Endothelial cell of umbilical vein (primary cell): ENCODE measurements at regions not wholly inside any gene's neighbourhood (a gene's known extent, or its start where the extent isn't known, plus 50 kb on each side); places are given as distances from the start of the nearest gene placed in this dataset.

Source experiments
- BruUV-seq: library from RNA; stranded (reverse); fragments of 400-500 nt; replicated peaks from 2 replicates; lab custom pipeline; 2021; lab: Mats Ljungman, UMichigan
- CTCF ChIA-PET: fragments of 300-600, 350-600 bp; sonication (Branson Sonifier 250); formaldehyde crosslinking; loops from one replicate; lab custom pipeline; 2021; ENCODE audit warnings: antibody characterized with exemption, inconsistent platforms; lab: Charles Lee
- POLR2A ChIA-PET: fragments of 300-600, 350-600 bp; sonication (Branson Sonifier 250); formaldehyde crosslinking; loops from one replicate; lab custom pipeline; 2021; ENCODE audit warnings: antibody characterized with exemption, inconsistent platforms; lab: Charles Lee
- DNase-seq: peaks from one replicate; pipeline ENCODE4 v3.0.0-alpha.2; 2011; ENCODE audit warnings: low read depth, low spot score
- FAIRE-seq: peaks from 2 replicates; lab custom pipeline; 2011; peaks lifted over from hg19 to GRCh38; lab: Jason Lieb, UNC
- H2AFZ ChIP-seq: 2 replicates; pipeline ENCODE4 v1.6.0; 2012; ENCODE audit warnings: low read depth, low read length, control low read depth, inconsistent platforms
- H3K27ac ChIP-seq: 2 replicates; pipeline ENCODE4 v1.5.1; 2011; ENCODE audit warnings: low read depth, mild to moderate bottlenecking, control low read depth, low read length, moderate library complexity; ENCODE audit not compliant: insufficient read depth
- H3K27me3 ChIP-seq, 2 experiments: 2 replicates each; pipeline versions ENCODE4 v1.6.0 to v1.6.1; 2011; ENCODE audit warnings: low read length in 2 of 2, mixed read lengths in 1 of 2; ENCODE audit not compliant: control insufficient read depth in 2 of 2, insufficient read depth in 2 of 2
- H3K36me3 ChIP-seq, 2 experiments: 2 replicates in 1 of 2; 3 replicates in 1 of 2; pipeline ENCODE4 v1.5.1; 2011; ENCODE audit warnings: low read length in 2 of 2, mild to moderate bottlenecking in 1 of 2, moderate library complexity in 1 of 2; ENCODE audit not compliant: control insufficient read depth in 2 of 2, insufficient read depth in 2 of 2; ENCODE audit errors: extremely low read depth in 1 of 2
- H3K4me1 ChIP-seq: 3 replicates; pipeline ENCODE4 v1.5.1; 2011; ENCODE audit warnings: mild to moderate bottlenecking, low read length; ENCODE audit not compliant: control insufficient read depth, insufficient read depth; ENCODE audit errors: extremely low read depth
- H3K4me2 ChIP-seq: 2 replicates; pipeline ENCODE4 v1.6.1; 2011; ENCODE audit warnings: low read length, control low read depth, mixed read lengths; ENCODE audit not compliant: insufficient read depth
- H3K4me3 ChIP-seq, 3 experiments: fragments of 200-600 bp in 1 of 3; sonication (generic), shearing (Covaris generic) in 1 of 3; replicated peaks in 1 of 3; 2 replicates each; pipeline ENCODE4 v1.5.1; 2011 to 2016; ENCODE audit warnings: control low read depth in 3 of 3, low read length in 3 of 3, mild to moderate bottlenecking in 2 of 3, inconsistent platforms in 1 of 3, low read depth in 1 of 3, moderate library complexity in 1 of 3; ENCODE audit not compliant: insufficient read depth in 1 of 3
- H3K79me2 ChIP-seq: 2 replicates; pipeline ENCODE4 v1.6.0; 2012; ENCODE audit warnings: low read length, inconsistent platforms; ENCODE audit not compliant: control insufficient read depth, insufficient read depth
- H3K9ac ChIP-seq: replicated peaks from 2 replicates; pipeline ENCODE3; 2011; ENCODE audit warnings: low read length, control low read depth; ENCODE audit not compliant: insufficient read depth; ENCODE audit errors: extremely low read depth
- H3K9me1 ChIP-seq: replicated peaks from 3 replicates; pipeline ENCODE4 v1.6.0; 2011; ENCODE audit warnings: mild to moderate bottlenecking, low read length; ENCODE audit not compliant: control insufficient read depth, insufficient read depth; ENCODE audit errors: extremely low read depth
- H3K9me3 ChIP-seq: replicated peaks from 2 replicates; pipeline ENCODE4 v1.5.1; 2012; ENCODE audit warnings: low read length, inconsistent platforms; ENCODE audit not compliant: control insufficient read depth, insufficient read depth
- H4K20me1 ChIP-seq: replicated peaks from 2 replicates; pipeline ENCODE3; 2011; ENCODE audit warnings: mild to moderate bottlenecking, low read length; ENCODE audit not compliant: control insufficient read depth, insufficient read depth; ENCODE audit errors: extremely low read depth
- CTCF ChIP-seq, 2 donors: IDR thresholded peaks; 1 replicate in 1 of 2; 2 replicates in 1 of 2; pipeline ENCODE4 v1.5.1; 2011; ENCODE audit warnings: low read length in 2 of 2, mild to moderate bottlenecking in 2 of 2, moderate library complexity in 2 of 2, control low read depth in 1 of 2, inconsistent platforms in 1 of 2, low read depth in 1 of 2; ENCODE audit not compliant: insufficient read depth in 1 of 2; ENCODE audit errors: extremely low read depth in 1 of 2
- EZH2 ChIP-seq: IDR thresholded peaks from 2 replicates; pipeline ENCODE4 v1.6.1; 2012; ENCODE audit warnings: borderline replicate concordance, low read depth, mild to moderate bottlenecking, moderate library complexity, low read length, inconsistent platforms; ENCODE audit not compliant: severe bottlenecking
- FOS ChIP-seq: IDR thresholded peaks from 2 replicates; pipeline ENCODE4 v1.6.1; 2011; ENCODE audit warnings: mild to moderate bottlenecking, low read length, moderate library complexity, borderline replicate concordance; ENCODE audit not compliant: insufficient read depth
- GATA2 ChIP-seq: IDR thresholded peaks from 2 replicates; pipeline ENCODE4 v1.7.0; 2011; ENCODE audit warnings: low read depth, mild to moderate bottlenecking, moderate library complexity, mixed read lengths, low read length; ENCODE audit not compliant: insufficient read length, insufficient read depth
- JUN ChIP-seq: IDR thresholded peaks from 2 replicates; pipeline ENCODE4 v1.6.1; 2011; ENCODE audit warnings: borderline replicate concordance, low read depth; ENCODE audit not compliant: insufficient read length, insufficient read depth
- MAX ChIP-seq: IDR thresholded peaks from 2 replicates; pipeline ENCODE4 v1.6.1; 2011; ENCODE audit not compliant: insufficient read depth, insufficient read length
- MYC ChIP-seq: IDR thresholded peaks from one replicate; pipeline ENCODE4 v1.6.1; 2011; ENCODE audit warnings: mild to moderate bottlenecking, low read depth, low read length
- POLR2A ChIP-seq: IDR thresholded peaks from 2 replicates; pipeline ENCODE4 v1.6.1; 2012; ENCODE audit warnings: low read depth, mild to moderate bottlenecking, control low read depth, low read length
- POLR2AphosphoS5 ChIP-seq: IDR thresholded peaks from 2 replicates; pipeline ENCODE4 v1.6.1; 2012; ENCODE audit warnings: low read depth, mild to moderate bottlenecking, control low read depth, low read length, moderate library complexity; ENCODE audit not compliant: insufficient read depth
- dilution Hi-C: fragments of 300-500 bp; cut with MboI; formaldehyde crosslinking; loops from one replicate; pipeline ENCODE4 v1.15.0; 2019; ENCODE audit warnings: low sequenced_read_pairs; ENCODE audit not compliant: extremely low pct_ligation_motif_present
- intact Hi-C: fragments of 100-400 bp; cut with micrococcal nuclease; formaldehyde crosslinking; loops from one replicate; pipeline ENCODE4 v1.10.0; 2022

GRCh38 chr18:29028560-29028959, 851.6 kb upstream of the CDH2 start:
- Histone ChIP-seq H3K36me3 (no peaks in the 10 kb centered on the region), H3K9me1 (no peaks in the 10 kb centered on the region), H3K9ac (no peak overlapping the region), H3K79me2 (no peaks in the 10 kb centered on the region), H2AFZ (peak overlapping the region; percentile 2), H3K27me3 (no peaks in the 10 kb centered on the region), H3K4me2 (no peak overlapping the region), H3K4me3 (no peak overlapping the region), H4K20me1 (no peaks in the 10 kb centered on the region), H3K4me1 (no peaks in the 10 kb centered on the region), H3K9me3 (no peaks in the 10 kb centered on the region), H3K27ac (no peak overlapping the region)
- DNase-seq (no peak), FAIRE-seq (no peak)
- BruUV-seq: no TSS peak
- TF ChIP-seq FOS (no peak), JUN (no peak), POLR2AphosphoS5 (no peak), GATA2 (no peak), EZH2 (no peak), MAX (no peak), MYC (no peak), POLR2A (no peak), CTCF (IDR thresholded peaks at IDR 0.05; ENCODE audit: extremely low read depth in 1 of 2, insufficient read depth in 1 of 2, low read depth in 1 of 2, low read length in 2 of 2) (no peak)
- ChIA-PET CTCF (interaction anchor here (1.1 kb wide), 1 partner anchor 17 kb away, joined by 3 read pairs; no protein-coding TSS in a partner anchor), POLR2A (no interaction called here)
- dilution Hi-C loops: no loop called here
- intact Hi-C loops: no loop called here
